GM12873 (cell line): ENCODE measurements at regions not wholly inside any gene's neighbourhood (a gene's known extent, or its start where the extent isn't known, plus 50 kb on each side); places are given as distances from the start of the nearest gene placed in this dataset.

Experiments used
- TF ChIP-seq, protein P1 (sequence below): IDR thresholded peaks from 2 replicates; pipeline ENCODE4 v1.5.1; 2012; ENCODE audit warnings: low read depth, mild to moderate bottlenecking, moderate library complexity, low read length, control low read depth; ENCODE audit not compliant: insufficient read depth; ENCODE audit errors: missing control alignments

GRCh38 chr3:191148131-191148530, 50.9 kb upstream of the OSTN start:
- TF ChIP-seq, protein P1, sequence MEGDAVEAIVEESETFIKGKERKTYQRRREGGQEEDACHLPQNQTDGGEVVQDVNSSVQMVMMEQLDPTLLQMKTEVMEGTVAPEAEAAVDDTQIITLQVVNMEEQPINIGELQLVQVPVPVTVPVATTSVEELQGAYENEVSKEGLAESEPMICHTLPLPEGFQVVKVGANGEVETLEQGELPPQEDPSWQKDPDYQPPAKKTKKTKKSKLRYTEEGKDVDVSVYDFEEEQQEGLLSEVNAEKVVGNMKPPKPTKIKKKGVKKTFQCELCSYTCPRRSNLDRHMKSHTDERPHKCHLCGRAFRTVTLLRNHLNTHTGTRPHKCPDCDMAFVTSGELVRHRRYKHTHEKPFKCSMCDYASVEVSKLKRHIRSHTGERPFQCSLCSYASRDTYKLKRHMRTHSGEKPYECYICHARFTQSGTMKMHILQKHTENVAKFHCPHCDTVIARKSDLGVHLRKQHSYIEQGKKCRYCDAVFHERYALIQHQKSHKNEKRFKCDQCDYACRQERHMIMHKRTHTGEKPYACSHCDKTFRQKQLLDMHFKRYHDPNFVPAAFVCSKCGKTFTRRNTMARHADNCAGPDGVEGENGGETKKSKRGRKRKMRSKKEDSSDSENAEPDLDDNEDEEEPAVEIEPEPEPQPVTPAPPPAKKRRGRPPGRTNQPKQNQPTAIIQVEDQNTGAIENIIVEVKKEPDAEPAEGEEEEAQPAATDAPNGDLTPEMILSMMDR = no peak

GRCh38 chr3:191143224-191143623, 55.8 kb upstream of the OSTN start:
- TF ChIP-seq, protein P1 = no peak

- TF ChIP-seq, protein P1 = no peak
Observed at GRCh38 chr3:191141728-191142127, 57.3 kb upstream of the OSTN start.

GRCh38 chr3:191139736-191140135, 59.3 kb upstream of the OSTN start:
- TF ChIP-seq, protein P1 = no peak

- TF ChIP-seq, protein P1 = no peak
Observed at GRCh38 chr3:191138937-191139336, 60.1 kb upstream of the OSTN start.

DNA sequence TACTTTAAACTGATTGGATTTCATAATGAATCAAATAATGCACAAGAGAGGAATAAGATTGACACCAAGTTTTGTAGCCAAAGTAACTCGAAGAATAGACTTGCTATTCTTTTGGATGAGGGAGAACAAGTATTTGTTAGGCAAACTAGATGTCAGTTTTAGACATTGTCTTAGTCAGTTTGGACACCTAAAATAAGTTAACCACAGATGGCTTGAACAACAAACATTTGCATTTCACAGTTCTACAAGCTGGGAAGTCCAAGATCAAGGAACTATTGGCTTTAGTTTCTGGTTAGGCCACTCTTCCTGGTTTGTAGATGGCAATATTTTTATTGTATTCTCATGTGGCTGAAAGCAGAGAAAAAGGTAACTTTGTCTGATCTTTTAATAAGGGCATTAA, 61.3 kb upstream of the OSTN start:
- TF ChIP-seq, protein P1 = no peak

- TF ChIP-seq, protein P1 = peak; percentile 34
Observed at GRCh38 chr3:191136347-191136746, 62.7 kb upstream of the OSTN start.
